ENCODE measurements at regions not wholly inside any gene's neighbourhood (a gene's known extent, or its start where the extent isn't known, plus 50 kb on each side); places are given as distances from the start of the nearest gene placed in this dataset.
"Not testable (repeated sequence)": the region's sequence is repeated elsewhere in the genome, so short reads cannot be mapped to it uniquely, and the experiment has no call there.

- Histone ChIP-seq H3K36me3 (ENCODE audit: control insufficient read depth in 2 of 3, insufficient read depth in 3 of 3, low read length in 3 of 3) (no peaks in the 10 kb centered on the region), H3K9me3 (ENCODE audit: control insufficient read depth in 2 of 3, low read length in 3 of 3) (peaks cover 0 to 4% (median 0%) of the 10 kb centered on the region in 3 experiments), H3K4me1 (ENCODE audit: control insufficient read depth in 2 of 2, insufficient read depth in 2 of 2, low read length in 2 of 2) (no peaks in the 10 kb centered on the region), H3K4me3 (ENCODE audit: low read length) (no peak overlapping the region), H3K27me3 (ENCODE audit: control insufficient read depth in 2 of 2, insufficient read depth in 2 of 2, low read length in 2 of 2) (no peaks in the 10 kb centered on the region), H3K27ac (ENCODE audit: low read depth, low read length) (no peak overlapping the region)
- Mint-ChIP-seq H3K36me3 (no peaks in the 10 kb centered on the region), H3K9me3 (peaks cover 4 to 18% (median 9%) of the 10 kb centered on the region in 11 donors), H3K4me1 (no peaks in the 10 kb centered on the region), H3K27me3 (no peaks in the 10 kb centered on the region), H3K4me3 (no peak overlapping the region), H3K27ac (no peak overlapping the region)
- intact Hi-C loops (cut with micrococcal nuclease), result no loop called here
- DNase-seq (no peak), ATAC-seq (no peak)
- ChIA-PET CTCF (no interaction called here), POLR2A (no interaction called here)
These were observed 1553.8 kb upstream of the FLRT2 start for GRCh38 chr14:83975841-83976770.

DNA sequence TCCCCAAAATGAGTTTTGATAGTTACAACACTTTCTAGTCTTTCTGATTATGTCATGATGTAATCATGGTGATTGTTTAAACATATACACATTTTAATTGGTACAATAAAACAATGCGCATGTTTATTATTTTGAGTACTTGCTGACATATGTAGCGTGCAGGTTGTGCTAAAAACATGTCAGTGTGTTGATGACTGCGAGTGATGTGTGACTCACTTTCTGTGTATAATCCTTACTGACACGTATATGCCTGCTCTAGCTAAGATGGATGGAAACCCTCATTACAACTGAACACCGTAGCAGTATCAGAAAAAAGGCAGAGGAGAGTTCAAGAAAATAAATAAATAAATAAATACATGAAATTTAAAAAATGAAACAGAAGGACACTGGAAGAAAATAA lies 1552.4 kb upstream of the FLRT2 start:
- Histone ChIP-seq H3K27ac (ENCODE audit: low read depth, low read length) (no peak overlapping the region), H3K36me3 (ENCODE audit: control insufficient read depth in 2 of 3, insufficient read depth in 3 of 3, low read length in 3 of 3) (no peaks in the 10 kb centered on the region), H3K4me1 (ENCODE audit: control insufficient read depth in 2 of 2, insufficient read depth in 2 of 2, low read length in 2 of 2) (no peaks in the 10 kb centered on the region), H3K4me3 (ENCODE audit: low read length) (no peak overlapping the region), H3K9me3 (ENCODE audit: control insufficient read depth in 2 of 3, low read length in 3 of 3) (peaks cover 0 to 4% (median 0%) of the 10 kb centered on the region in 3 experiments), H3K27me3 (ENCODE audit: control insufficient read depth in 2 of 2, insufficient read depth in 2 of 2, low read length in 2 of 2) (no peaks in the 10 kb centered on the region)
- H3K27me3 Mint-ChIP-seq, result no peaks in the 10 kb centered on the region
- no peak overlapping the region for H3K27ac Mint-ChIP-seq
- ATAC-seq (no peak), DNase-seq (no peak)
- ChIA-PET CTCF (no interaction called here), POLR2A (no interaction called here)
- no peaks in the 10 kb centered on the region for H3K4me1 Mint-ChIP-seq
- intact Hi-C loops (cut with micrococcal nuclease), result no loop called here
- peaks cover 4 to 16% (median 10%) of the 10 kb centered on the region in 11 donors for H3K9me3 Mint-ChIP-seq
- no peak overlapping the region for H3K4me3 Mint-ChIP-seq
- no peaks in the 10 kb centered on the region for H3K36me3 Mint-ChIP-seq

DNA sequence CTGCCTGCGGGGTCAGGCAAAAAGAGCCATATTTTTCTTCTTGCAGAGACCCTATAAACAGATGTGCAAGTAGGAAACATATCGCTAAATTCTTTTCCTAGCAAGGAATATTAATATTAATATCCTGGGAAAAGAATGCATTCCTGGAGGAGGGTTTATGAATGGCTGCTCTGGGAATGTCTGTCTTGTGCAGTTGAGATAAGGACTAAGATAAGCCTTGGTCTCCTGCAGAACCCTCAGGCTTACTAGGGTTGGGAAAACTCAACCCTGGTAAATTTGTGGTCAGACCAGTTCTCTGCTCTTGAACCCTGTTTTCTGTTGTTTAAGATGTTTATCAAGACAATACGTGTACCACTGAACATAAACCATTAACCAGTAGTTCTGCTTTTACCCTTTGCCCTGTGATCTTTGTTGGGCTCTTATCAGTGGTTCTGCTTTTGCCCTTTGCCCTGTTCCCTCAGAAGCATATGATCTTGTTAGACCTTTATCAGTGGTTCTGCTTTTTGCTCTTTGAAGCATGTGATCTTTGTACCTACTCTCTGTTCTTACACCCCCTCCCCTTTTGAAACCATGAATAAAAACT lies 1548.2 kb upstream of the FLRT2 start:
- H3K4me1 Mint-ChIP-seq, POLR2A ChIA-PET, H3K27me3 Mint-ChIP-seq: not testable (repeated sequence)

DNA sequence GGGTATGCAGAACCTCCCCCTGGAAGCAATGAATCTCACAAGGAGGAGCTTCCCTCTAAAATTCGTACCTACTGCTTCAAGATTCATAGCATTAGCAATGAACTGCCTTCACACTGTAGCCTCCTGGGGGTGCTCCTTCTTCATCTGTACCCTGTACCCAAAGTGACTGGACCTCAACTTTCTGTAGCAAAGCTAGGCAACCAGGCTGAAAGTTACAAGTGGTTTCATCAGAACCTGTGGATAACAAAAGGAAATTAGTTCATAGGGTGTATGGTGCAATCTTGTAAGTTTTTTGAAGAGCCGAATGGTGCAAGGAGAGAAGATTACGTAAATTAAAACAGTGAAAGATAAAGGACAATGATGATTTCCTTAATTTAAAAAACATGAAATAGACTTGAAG lies 1541.7 kb upstream of the FLRT2 start:
- H3K9me3 ChIP-seq (ENCODE audit: control insufficient read depth in 2 of 3, low read length in 3 of 3), result no peaks in the 10 kb centered on the region
- H3K27me3 ChIP-seq (ENCODE audit: control insufficient read depth in 2 of 2, insufficient read depth in 2 of 2, low read length in 2 of 2), result no peaks in the 10 kb centered on the region
- H3K9me3 Mint-ChIP-seq, result peaks cover 0 to 21% (median 7%) of the 10 kb centered on the region in 11 donors
- DNase-seq (no peak), ATAC-seq (no peak)
- H3K4me1 ChIP-seq (ENCODE audit: control insufficient read depth in 2 of 2, insufficient read depth in 2 of 2, low read length in 2 of 2), result no peaks in the 10 kb centered on the region
- H3K27ac ChIP-seq (ENCODE audit: low read depth, low read length), result no peak overlapping the region
- H3K4me1 Mint-ChIP-seq, result peaks cover 0 to 2% (median 0%) of the 10 kb centered on the region in 7 donors
- CTCF ChIA-PET, result no interaction called here
- POLR2A ChIA-PET, result no interaction called here
- no peaks in the 10 kb centered on the region for H3K27me3 Mint-ChIP-seq
- no peak overlapping the region for H3K4me3 Mint-ChIP-seq
- intact Hi-C loops (cut with micrococcal nuclease), result no loop called here
- H3K4me3 ChIP-seq (ENCODE audit: low read length), result no peak overlapping the region
- no peaks in the 10 kb centered on the region for H3K36me3 Mint-ChIP-seq
- H3K36me3 ChIP-seq (ENCODE audit: control insufficient read depth in 2 of 3, insufficient read depth in 3 of 3, low read length in 3 of 3), result no peaks in the 10 kb centered on the region
- no peak overlapping the region for H3K27ac Mint-ChIP-seq

More for the DNA sequence above, 1548.2 kb upstream of the FLRT2 start:
- H3K27ac Mint-ChIP-seq; H3K36me3 Mint-ChIP-seq; H3K4me3 ChIP-seq (ENCODE audit: low read length); DNase-seq; intact Hi-C loops (cut with micrococcal nuclease); H3K4me3 Mint-ChIP-seq; H3K9me3 ChIP-seq (ENCODE audit: control insufficient read depth in 2 of 3, low read length in 3 of 3); CTCF ChIA-PET; H3K27ac ChIP-seq (ENCODE audit: low read depth, low read length); H3K36me3 ChIP-seq (ENCODE audit: control insufficient read depth in 2 of 3, insufficient read depth in 3 of 3, low read length in 3 of 3); H3K4me1 ChIP-seq (ENCODE audit: control insufficient read depth in 2 of 2, insufficient read depth in 2 of 2, low read length in 2 of 2); H3K27me3 ChIP-seq (ENCODE audit: control insufficient read depth in 2 of 2, insufficient read depth in 2 of 2, low read length in 2 of 2); ATAC-seq: not testable (repeated sequence)
- H3K9me3 Mint-ChIP-seq, result peaks cover 0 to 16% (median 7%) of the 10 kb centered on the region in 11 donors

- intact Hi-C loops (cut with micrococcal nuclease), result no loop called here
- Histone ChIP-seq H3K4me1 (ENCODE audit: control insufficient read depth in 2 of 2, insufficient read depth in 2 of 2, low read length in 2 of 2) (no peaks in the 10 kb centered on the region), H3K36me3 (ENCODE audit: control insufficient read depth in 2 of 3, insufficient read depth in 3 of 3, low read length in 3 of 3) (no peaks in the 10 kb centered on the region), H3K9me3 (ENCODE audit: control insufficient read depth in 2 of 3, low read length in 3 of 3) (no peaks in the 10 kb centered on the region), H3K27ac (ENCODE audit: low read depth, low read length) (no peak overlapping the region), H3K4me3 (ENCODE audit: low read length) (no peak overlapping the region), H3K27me3 (ENCODE audit: control insufficient read depth in 2 of 2, insufficient read depth in 2 of 2, low read length in 2 of 2) (no peaks in the 10 kb centered on the region)
- Mint-ChIP-seq H3K4me3 (no peak overlapping the region), H3K4me1 (no peaks in the 10 kb centered on the region), H3K9me3 (peaks cover 0 to 21% (median 6%) of the 10 kb centered on the region in 11 donors), H3K36me3 (no peaks in the 10 kb centered on the region), H3K27ac (no peak overlapping the region), H3K27me3 (no peaks in the 10 kb centered on the region)
- ATAC-seq (no peak), DNase-seq (no peak)
- ChIA-PET CTCF (no interaction called here), POLR2A (no interaction called here)
These were observed 1538.3 kb upstream of the FLRT2 start for GRCh38 chr14:83991666-83992065.

GRCh38 chr14:83992857-83993256 lies 1537.1 kb upstream of the FLRT2 start:
- Mint-ChIP-seq H3K27me3 (no peaks in the 10 kb centered on the region), H3K27ac (no peak overlapping the region), H3K9me3 (peaks cover 0 to 21% (median 6%) of the 10 kb centered on the region in 11 donors), H3K4me1 (no peaks in the 10 kb centered on the region), H3K4me3 (no peak overlapping the region), H3K36me3 (no peaks in the 10 kb centered on the region)
- Histone ChIP-seq H3K9me3 (ENCODE audit: control insufficient read depth in 2 of 3, low read length in 3 of 3) (no peaks in the 10 kb centered on the region), H3K36me3 (ENCODE audit: control insufficient read depth in 2 of 3, insufficient read depth in 3 of 3, low read length in 3 of 3) (no peaks in the 10 kb centered on the region), H3K4me1 (ENCODE audit: control insufficient read depth in 2 of 2, insufficient read depth in 2 of 2, low read length in 2 of 2) (no peaks in the 10 kb centered on the region), H3K27ac (ENCODE audit: low read depth, low read length) (no peak overlapping the region), H3K27me3 (ENCODE audit: control insufficient read depth in 2 of 2, insufficient read depth in 2 of 2, low read length in 2 of 2) (no peaks in the 10 kb centered on the region), H3K4me3 (ENCODE audit: low read length) (no peak overlapping the region)
- ChIA-PET CTCF (no interaction called here), POLR2A (no interaction called here)
- DNase-seq, result no peak
- intact Hi-C loops (cut with micrococcal nuclease), result no loop called here
- ATAC-seq, result no peak

- H3K27me3 Mint-ChIP-seq, result no peaks in the 10 kb centered on the region
- Histone ChIP-seq H3K27me3 (ENCODE audit: control insufficient read depth in 2 of 2, insufficient read depth in 2 of 2, low read length in 2 of 2) (no peaks in the 10 kb centered on the region), H3K9me3 (ENCODE audit: control insufficient read depth in 2 of 3, low read length in 3 of 3) (no peaks in the 10 kb centered on the region), H3K4me1 (ENCODE audit: control insufficient read depth in 2 of 2, insufficient read depth in 2 of 2, low read length in 2 of 2) (no peaks in the 10 kb centered on the region), H3K27ac (ENCODE audit: low read depth, low read length) (no peak overlapping the region), H3K36me3 (ENCODE audit: control insufficient read depth in 2 of 3, insufficient read depth in 3 of 3, low read length in 3 of 3) (no peaks in the 10 kb centered on the region), H3K4me3 (ENCODE audit: low read length) (no peak overlapping the region)
- intact Hi-C loops (cut with micrococcal nuclease), result no loop called here
- ChIA-PET POLR2A (no interaction called here), CTCF (no interaction called here)
- ATAC-seq, result no peak
- no peaks in the 10 kb centered on the region for H3K4me1 Mint-ChIP-seq
- DNase-seq, result no peak
- no peak overlapping the region for H3K27ac Mint-ChIP-seq
- peaks cover 0 to 21% (median 6%) of the 10 kb centered on the region in 11 donors for H3K9me3 Mint-ChIP-seq
- no peaks in the 10 kb centered on the region for H3K36me3 Mint-ChIP-seq
- H3K4me3 Mint-ChIP-seq, result no peak overlapping the region
These were observed 1536.4 kb upstream of the FLRT2 start for GRCh38 chr14:83993545-83993944.

All from naive thymus-derived CD4-positive, alpha-beta T cell (primary cell).